Mammary epithelial cell (primary cell): ENCODE measurements at regions not wholly inside any gene's neighbourhood (a gene's known extent, or its start where the extent isn't known, plus 50 kb on each side); places are given as distances from the start of the nearest gene placed in this dataset.

ENCODE experiments used
- CTCF ChIP-seq, 2 donors: IDR thresholded peaks in 1 of 2; conservative IDR thresholded peaks in 1 of 2; 2 replicates each; pipeline ENCODE4 v1.5.1; 2011 to 2012; ENCODE audit warnings: inconsistent platforms in 2 of 2, low read length in 2 of 2, mild to moderate bottlenecking in 2 of 2, control low read depth in 1 of 2, low read depth in 1 of 2; ENCODE audit not compliant: insufficient read depth in 1 of 2; ENCODE audit errors: extremely low read depth in 1 of 2
- EZH2 ChIP-seq: IDR thresholded peaks from 2 replicates; pipeline ENCODE4 v1.6.1; 2012; ENCODE audit warnings: low read length, inconsistent platforms, borderline replicate concordance

GRCh38 chr6:169964486-169965180, 213.2 kb downstream of the ERMARD start:
- TF ChIP-seq CTCF (conservative IDR thresholded peaks at IDR 0.05 in 1 of 2, IDR thresholded peaks at IDR 0.05 in 1 of 2; ENCODE audit: extremely low read depth in 1 of 2, insufficient read depth in 1 of 2, low read depth in 1 of 2, low read length in 2 of 2): no peak
- no peak for TF ChIP-seq EZH2
